HG02642 (cell line): ENCODE measurements at regions not wholly inside any gene's neighbourhood (a gene's known extent, or its start where the extent isn't known, plus 50 kb on each side); places are given as distances from the start of the nearest gene placed in this dataset.

Experiments
- ATAC-seq: cut with Tn5 transposase; IDR thresholded peaks from one replicate; pipeline ENCODE4 v1.9.1; 2021; ENCODE audit warnings: mild to moderate bottlenecking; ENCODE audit not compliant: unreplicated experiment, poor library complexity

DNA sequence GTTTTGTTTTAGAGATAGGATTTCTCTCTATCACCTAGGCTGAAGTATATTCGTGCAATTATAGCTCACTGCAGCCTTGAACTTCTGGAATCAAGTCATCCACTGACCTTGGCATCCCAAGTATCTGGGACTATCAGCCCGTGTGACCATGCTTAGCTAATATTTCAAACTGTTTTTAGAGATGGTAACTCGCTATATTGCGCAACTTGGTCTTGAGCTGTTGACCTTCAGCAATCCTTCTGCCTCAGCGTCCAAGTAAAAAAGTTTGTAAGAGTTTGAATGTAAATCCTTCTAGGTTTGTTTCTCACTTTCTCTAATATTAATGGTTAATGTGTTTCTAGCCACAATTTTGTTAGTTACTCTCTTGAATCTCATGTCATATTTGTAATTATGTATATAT, 1243.5 kb upstream of the CADM2 start:
- no peak for ATAC-seq

- no peak for ATAC-seq
Observed at GRCh38 chr3:83729576-83729975, 1229.2 kb upstream of the CADM2 start.

- no peak for ATAC-seq
Observed at GRCh38 chr3:83734656-83735055, 1224.1 kb upstream of the CADM2 start.

DNA sequence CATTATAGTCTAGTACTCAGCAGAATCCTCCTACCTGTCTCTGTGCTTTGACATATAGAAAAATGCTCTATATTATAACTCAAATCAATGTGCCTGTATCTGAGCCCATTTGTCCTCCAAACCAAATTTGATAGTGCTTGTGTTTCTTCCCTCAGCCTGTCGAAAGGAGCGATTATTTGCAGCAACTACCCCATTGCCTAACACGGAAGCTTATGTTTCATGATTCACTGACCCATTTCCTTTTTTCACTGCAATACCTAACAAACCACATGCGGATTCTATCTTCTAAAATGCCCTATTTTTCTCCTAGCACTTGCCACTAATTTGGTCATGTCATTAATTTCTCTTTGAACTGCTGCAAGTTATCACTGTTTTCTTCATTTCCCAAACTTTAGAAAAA, 1220.6 kb upstream of the CADM2 start:
- no peak for ATAC-seq

- no peak for ATAC-seq
Observed at GRCh38 chr3:83740504-83740903, 1218.3 kb upstream of the CADM2 start.

- no peak for ATAC-seq
Observed at GRCh38 chr3:83765956-83766355, 1192.8 kb upstream of the CADM2 start.

GRCh38 chr3:83769791-83770663, 1188.8 kb upstream of the CADM2 start:
- no peak for ATAC-seq

- no peak for ATAC-seq
Observed at GRCh38 chr3:83770664-83771402, 1188.0 kb upstream of the CADM2 start.

DNA sequence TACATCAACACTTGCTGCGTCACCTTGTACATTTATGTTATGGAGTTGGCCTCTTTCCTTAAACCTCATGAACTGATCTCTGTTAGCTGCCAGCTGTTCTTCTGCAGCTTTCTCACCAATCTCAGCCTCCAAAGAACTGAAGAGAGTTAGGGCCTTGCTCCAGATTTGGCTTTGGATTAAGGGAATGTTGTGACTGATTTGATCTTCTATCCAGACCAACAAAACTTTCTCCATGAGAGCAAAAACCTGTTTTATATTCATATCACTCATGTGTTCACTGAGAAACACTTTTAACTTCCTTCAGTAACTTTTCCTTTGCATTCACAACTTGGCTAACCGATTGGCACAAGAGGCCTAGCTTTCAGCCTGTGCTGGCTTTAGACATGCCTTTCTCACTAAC, 1156.0 kb upstream of the CADM2 start:
- no peak for ATAC-seq

DNA sequence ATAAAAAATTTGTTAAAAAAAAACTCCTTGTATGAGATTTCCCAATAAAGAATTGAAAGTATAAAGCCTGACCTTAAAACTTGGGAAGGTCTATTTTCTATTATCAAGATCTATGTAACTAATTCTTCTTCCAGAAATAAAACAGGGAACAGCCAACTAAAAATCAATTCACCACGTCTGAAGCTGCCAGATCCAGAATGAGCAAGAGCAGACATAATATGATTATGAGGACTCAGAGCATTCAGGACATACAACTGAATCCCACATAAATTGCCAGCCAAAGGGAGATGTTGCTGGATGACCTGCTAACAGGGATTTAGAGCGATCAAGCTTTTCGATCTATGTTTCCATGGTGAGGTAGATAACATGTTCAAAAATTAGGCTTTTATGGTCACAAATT, 1151.3 kb upstream of the CADM2 start:
- no peak for ATAC-seq

GRCh38 chr3:83813176-83813575, 1145.6 kb upstream of the CADM2 start:
- no peak for ATAC-seq

GRCh38 chr3:83816653-83817052, 1142.1 kb upstream of the CADM2 start:
- no peak for ATAC-seq

DNA sequence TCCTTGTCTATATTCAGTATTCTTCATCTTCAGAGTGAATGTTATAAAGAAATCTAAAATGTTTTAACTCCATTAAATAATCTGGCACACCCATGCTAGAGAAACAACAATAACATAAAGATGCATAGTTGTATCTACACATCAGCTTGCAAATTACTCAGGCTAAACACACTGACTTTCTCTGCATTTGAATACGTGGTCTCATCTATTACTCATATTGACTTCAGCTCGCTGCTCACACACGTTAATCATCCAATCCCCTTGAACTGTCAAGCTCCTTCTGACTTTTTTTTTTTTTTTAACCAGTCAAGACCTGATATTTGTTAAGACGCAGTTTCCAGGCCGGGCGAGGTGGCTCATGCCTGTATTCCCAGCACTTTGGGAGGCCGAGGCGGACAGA, 1137.3 kb upstream of the CADM2 start:
- no peak for ATAC-seq

GRCh38 chr3:83823095-83823494, 1135.7 kb upstream of the CADM2 start:
- ATAC-seq = no peak

- ATAC-seq = no peak
Observed at GRCh38 chr3:83835040-83835439, 1123.7 kb upstream of the CADM2 start.

- no peak for ATAC-seq
Observed at GRCh38 chr3:83842511-83842910, 1116.3 kb upstream of the CADM2 start.

DNA sequence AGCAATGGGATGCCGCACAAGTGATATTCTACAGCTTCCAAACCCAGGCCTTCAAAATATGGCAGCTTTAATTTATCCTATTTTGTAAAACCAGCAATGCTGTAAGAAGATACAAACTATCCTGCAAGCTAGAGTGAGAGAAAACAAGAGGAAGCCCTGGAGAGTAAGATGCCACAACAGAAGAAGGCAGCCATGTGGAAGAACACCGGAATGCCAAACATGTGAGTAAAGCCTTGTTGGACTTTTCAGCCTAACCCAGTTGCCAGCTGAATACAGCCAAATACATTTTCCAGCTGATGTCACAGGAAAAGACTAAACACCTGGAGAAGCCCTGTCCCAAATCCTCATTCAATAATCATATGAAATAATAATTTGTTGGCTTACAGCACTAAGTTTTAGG, 1115.1 kb upstream of the CADM2 start:
- ATAC-seq = no peak

DNA sequence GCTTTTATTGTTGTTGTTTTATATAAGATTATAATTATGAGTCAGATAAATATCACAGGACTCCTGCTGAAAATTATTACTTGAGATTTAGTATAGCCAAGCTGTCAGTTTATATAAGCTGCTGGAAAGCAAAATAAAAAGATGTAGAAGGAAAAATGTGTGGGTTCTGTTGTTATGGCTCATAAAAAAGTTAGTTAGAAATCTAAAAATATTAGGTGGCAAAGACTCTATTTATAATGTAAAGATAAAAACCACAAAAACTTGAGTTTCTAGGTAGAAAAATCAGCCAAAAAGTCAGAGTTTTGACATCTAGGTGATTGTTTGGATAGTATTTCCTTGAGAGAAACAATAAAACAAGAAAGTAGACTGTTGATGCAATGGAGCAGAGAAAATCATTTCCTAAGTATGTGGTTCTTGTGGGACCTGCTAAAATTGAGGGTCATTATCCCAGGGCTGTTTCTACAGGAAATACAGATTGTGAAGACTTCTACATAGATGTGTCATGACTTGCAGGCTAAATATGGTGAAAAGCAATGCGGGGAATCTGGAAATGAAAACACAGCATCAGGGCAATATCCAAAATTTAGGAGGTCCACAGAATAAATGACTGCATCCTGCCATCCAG, 1109.6 kb upstream of the CADM2 start:
- ATAC-seq = no peak

GRCh38 chr3:83863380-83863779, 1095.4 kb upstream of the CADM2 start:
- ATAC-seq = no peak

GRCh38 chr3:83868909-83869567, 1089.8 kb upstream of the CADM2 start:
- no peak for ATAC-seq

DNA sequence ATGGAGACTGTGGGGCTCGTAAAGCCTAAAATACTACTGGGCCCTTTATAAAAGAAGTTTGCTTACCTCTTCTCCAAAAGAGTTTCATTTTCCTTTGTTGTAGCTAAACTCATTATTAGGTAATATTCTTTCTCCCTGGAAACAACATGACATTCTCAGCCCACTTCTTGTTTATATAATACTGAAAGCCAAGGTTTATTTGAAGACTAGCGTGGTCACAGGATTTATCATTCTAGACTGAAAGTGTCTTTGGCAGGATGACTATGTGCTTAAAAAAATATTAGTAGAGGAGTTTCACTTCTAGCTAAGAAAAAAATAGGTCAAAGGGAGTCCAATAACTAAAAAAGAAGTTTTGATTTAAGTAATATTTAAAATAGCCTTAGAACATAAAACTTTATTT, 1085.2 kb upstream of the CADM2 start:
- no peak for ATAC-seq
